Liver (tissue), 8 donors: ENCODE measurements at regions not wholly inside any gene's neighbourhood (a gene's known extent, or its start where the extent isn't known, plus 50 kb on each side); places are given as distances from the start of the nearest gene placed in this dataset.

Source experiments
- DNase-seq: peaks from one replicate; pipeline ENCODE4 v3.0.0-alpha.2; 2017; ENCODE audit warnings: low spot score
- H3K27ac ChIP-seq, 2 donors: one replicate each; pipeline ENCODE4 v1.7.0; 2013; ENCODE audit warnings: inconsistent platforms in 2 of 2, low read length in 2 of 2, control low read depth in 1 of 2, low read depth in 1 of 2, mild to moderate bottlenecking in 1 of 2
- H3K27me3 ChIP-seq, 4 donors: one replicate each; pipeline versions ENCODE4 v1.6.1 to v1.7.0; 2013; ENCODE audit warnings: low read length in 3 of 4, inconsistent platforms in 1 of 4, mild to moderate bottlenecking in 1 of 4, moderate library complexity in 1 of 4; ENCODE audit not compliant: control insufficient read depth in 4 of 4, insufficient read depth in 4 of 4
- H3K36me3 ChIP-seq, 4 donors: one replicate each; pipeline versions ENCODE4 v1.6.1 to v1.7.0; 2013; ENCODE audit warnings: low read length in 3 of 4, mild to moderate bottlenecking in 3 of 4, low read depth in 1 of 4, moderate library complexity in 1 of 4; ENCODE audit not compliant: control insufficient read depth in 4 of 4, insufficient read depth in 3 of 4
- H3K4me1 ChIP-seq, 4 donors: one replicate each; pipeline versions ENCODE4 v1.6.1 to v1.7.0; 2013; ENCODE audit warnings: low read length in 3 of 4, mild to moderate bottlenecking in 3 of 4, moderate library complexity in 1 of 4; ENCODE audit not compliant: control insufficient read depth in 4 of 4, insufficient read depth in 4 of 4
- H3K4me3 ChIP-seq, 3 donors: one replicate each; pipeline versions ENCODE4 v1.6.1 to v1.7.0; 2013; ENCODE audit warnings: low read length in 3 of 3, control low read depth in 1 of 3, low read depth in 1 of 3, mild to moderate bottlenecking in 1 of 3
- H3K9ac ChIP-seq, 2 donors: one replicate each; pipeline ENCODE4 v1.7.0; 2013; ENCODE audit warnings: low read length in 2 of 2, mild to moderate bottlenecking in 2 of 2, moderate library complexity in 2 of 2, control low read depth in 1 of 2, low read depth in 1 of 2
- H3K9me3 ChIP-seq, 4 donors: one replicate each; pipeline versions ENCODE4 v1.6.1 to v1.7.0; 2013; ENCODE audit warnings: low read length in 3 of 4; ENCODE audit not compliant: control insufficient read depth in 4 of 4
- CTCF ChIP-seq: fragments of 150-350 bp; IDR thresholded peaks from 2 replicates; pipeline ENCODE4 v1.5.1; 2017; ENCODE audit warnings: improper control_type of control experiment, low read depth, low read length; ENCODE audit not compliant: missing input control
- EGR1 ChIP-seq, 2 donors: IDR thresholded peaks; 2 replicates each; pipeline ENCODE4 v1.6.1; 2016 to 2018; ENCODE audit warnings: antibody characterized with exemption in 2 of 2, low read depth in 2 of 2
- FOXA1 ChIP-seq: IDR thresholded peaks from 2 replicates; pipeline ENCODE4 v1.6.1; 2016; ENCODE audit warnings: antibody characterized with exemption
- FOXA2 ChIP-seq: IDR thresholded peaks from 2 replicates; pipeline ENCODE4 v1.6.1; 2016; ENCODE audit warnings: antibody characterized with exemption
- GABPA ChIP-seq, 2 donors: IDR thresholded peaks in 1 of 2; conservative IDR thresholded peaks in 1 of 2; 2 replicates each; pipeline ENCODE4 v1.6.1; 2016; ENCODE audit warnings: antibody characterized with exemption in 2 of 2, mild to moderate bottlenecking in 1 of 2, moderate library complexity in 1 of 2
- HNF4A ChIP-seq, 2 donors: conservative IDR thresholded peaks; 2 replicates each; pipeline ENCODE4 v1.6.1; 2016; ENCODE audit warnings: antibody characterized with exemption in 2 of 2, mild to moderate bottlenecking in 2 of 2
- HNF4G ChIP-seq: IDR thresholded peaks from 2 replicates; pipeline ENCODE4 v1.6.1; 2016; ENCODE audit warnings: antibody characterized with exemption
- JUND ChIP-seq, 2 donors: IDR thresholded peaks; 2 replicates each; pipeline ENCODE4 v1.6.1; 2016; ENCODE audit warnings: antibody characterized with exemption in 2 of 2
- NR2F2 ChIP-seq: IDR thresholded peaks from 2 replicates; pipeline ENCODE4 v1.6.1; 2016; ENCODE audit warnings: antibody characterized with exemption
- RAD21 ChIP-seq, 2 donors: IDR thresholded peaks; 2 replicates each; pipeline ENCODE4 v1.6.1; 2016; ENCODE audit warnings: antibody characterized with exemption in 2 of 2, mild to moderate bottlenecking in 2 of 2
- REST ChIP-seq: IDR thresholded peaks from 2 replicates; pipeline ENCODE4 v1.6.1; 2016; ENCODE audit warnings: antibody characterized with exemption, mild to moderate bottlenecking
- RXRA ChIP-seq, 2 donors: IDR thresholded peaks; 2 replicates each; pipeline ENCODE4 v1.6.1; 2017 to 2018; ENCODE audit warnings: antibody characterized with exemption in 2 of 2, mild to moderate bottlenecking in 1 of 2
- SP1 ChIP-seq: IDR thresholded peaks from 2 replicates; pipeline ENCODE4 v1.6.1; 2018; ENCODE audit warnings: antibody characterized with exemption, mild to moderate bottlenecking
- TAF1 ChIP-seq: conservative IDR thresholded peaks from 2 replicates; pipeline ENCODE4 v1.6.1; 2016; ENCODE audit warnings: antibody characterized with exemption, mild to moderate bottlenecking
- YY1 ChIP-seq: IDR thresholded peaks from 2 replicates; pipeline ENCODE4 v1.6.1; 2016; ENCODE audit warnings: antibody characterized with exemption, mild to moderate bottlenecking
- WGBS: extraction: QIAGEN DNeasy Blood & Tissue Kit; methylation state at CpG from one replicate; pipeline ENCODE4 v1.1.7; 2013; 5-methylcytosine and 5-hydroxymethylcytosine counted together
- TF ChIP-seq, protein P1 (sequence below): IDR thresholded peaks from 2 replicates; pipeline ENCODE4 v1.6.1; 2016; ENCODE audit warnings: antibody characterized with exemption
- TF ChIP-seq, protein P2 (sequence below): IDR thresholded peaks from 2 replicates; pipeline ENCODE4 v1.6.1; 2016; ENCODE audit warnings: antibody characterized with exemption
- TF ChIP-seq, protein P3 (sequence below): IDR thresholded peaks from 2 replicates; pipeline ENCODE4 v1.6.1; 2016; ENCODE audit warnings: antibody characterized with exemption
- donor health status: healthy.
- donor health status: healthy.
- donor health status: healthy.
- donor health status: healthy.
- donor health status: healthy.

GRCh38 chr16:17607609-17608008 lies 136.8 kb upstream of the XYLT1 start:
- Histone ChIP-seq H3K27ac (no peak overlapping the region), H3K9ac (no peak overlapping the region), H3K9me3 (no peaks in the 10 kb centered on the region), H3K27me3 (peaks cover 0 to 5% (median 2%) of the 10 kb centered on the region in 4 donors), H3K36me3 (no peaks in the 10 kb centered on the region), H3K4me1 (no peaks in the 10 kb centered on the region), H3K4me3 (no peak overlapping the region)
- TF ChIP-seq FOXA1: no peak
- no peak for TF ChIP-seq CTCF
- no peak for TF ChIP-seq RAD21 (IDR thresholded peaks at IDR 0.05)
- no peak for TF ChIP-seq GABPA (IDR thresholded peaks at IDR 0.05 in 1 of 2, conservative IDR thresholded peaks at IDR 0.05 in 1 of 2)
- no peak for TF ChIP-seq SP1
- TF ChIP-seq TAF1: no peak
- 57% methylated on average over 6 of the region's 6 CpGs for WGBS
- DNase-seq: no peak

GRCh38 chr16:17607075-17607509 lies 136.3 kb upstream of the XYLT1 start:
- Histone ChIP-seq H3K4me1 (no peaks in the 10 kb centered on the region), H3K27me3 (peaks cover 0 to 5% (median 2%) of the 10 kb centered on the region in 4 donors), H3K9ac (no peak overlapping the region), H3K27ac (no peak overlapping the region), H3K9me3 (no peaks in the 10 kb centered on the region), H3K36me3 (no peaks in the 10 kb centered on the region), H3K4me3 (no peak overlapping the region)
- TF ChIP-seq HNF4G (no peak), HNF4A (conservative IDR thresholded peaks at IDR 0.05) (no peak), FOXA2 (no peak), EGR1 (IDR thresholded peaks at IDR 0.05; ENCODE audit: low read depth in 2 of 2) (no peak), JUND (IDR thresholded peaks at IDR 0.05) (no peak), FOXA1 (no peak), CTCF (no peak), REST (no peak), GABPA (IDR thresholded peaks at IDR 0.05 in 1 of 2, conservative IDR thresholded peaks at IDR 0.05 in 1 of 2) (no peak), RAD21 (IDR thresholded peaks at IDR 0.05) (no peak), SP1 (no peak), TAF1 (no peak), NR2F2 (no peak), RXRA (IDR thresholded peaks at IDR 0.05) (no peak), YY1 (no peak)
- TF ChIP-seq, protein P1, sequence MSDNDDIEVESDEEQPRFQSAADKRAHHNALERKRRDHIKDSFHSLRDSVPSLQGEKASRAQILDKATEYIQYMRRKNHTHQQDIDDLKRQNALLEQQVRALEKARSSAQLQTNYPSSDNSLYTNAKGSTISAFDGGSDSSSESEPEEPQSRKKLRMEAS: no peak
- TF ChIP-seq, protein P2, sequence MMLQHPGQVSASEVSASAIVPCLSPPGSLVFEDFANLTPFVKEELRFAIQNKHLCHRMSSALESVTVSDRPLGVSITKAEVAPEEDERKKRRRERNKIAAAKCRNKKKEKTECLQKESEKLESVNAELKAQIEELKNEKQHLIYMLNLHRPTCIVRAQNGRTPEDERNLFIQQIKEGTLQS: no peak
- TF ChIP-seq, protein P3, sequence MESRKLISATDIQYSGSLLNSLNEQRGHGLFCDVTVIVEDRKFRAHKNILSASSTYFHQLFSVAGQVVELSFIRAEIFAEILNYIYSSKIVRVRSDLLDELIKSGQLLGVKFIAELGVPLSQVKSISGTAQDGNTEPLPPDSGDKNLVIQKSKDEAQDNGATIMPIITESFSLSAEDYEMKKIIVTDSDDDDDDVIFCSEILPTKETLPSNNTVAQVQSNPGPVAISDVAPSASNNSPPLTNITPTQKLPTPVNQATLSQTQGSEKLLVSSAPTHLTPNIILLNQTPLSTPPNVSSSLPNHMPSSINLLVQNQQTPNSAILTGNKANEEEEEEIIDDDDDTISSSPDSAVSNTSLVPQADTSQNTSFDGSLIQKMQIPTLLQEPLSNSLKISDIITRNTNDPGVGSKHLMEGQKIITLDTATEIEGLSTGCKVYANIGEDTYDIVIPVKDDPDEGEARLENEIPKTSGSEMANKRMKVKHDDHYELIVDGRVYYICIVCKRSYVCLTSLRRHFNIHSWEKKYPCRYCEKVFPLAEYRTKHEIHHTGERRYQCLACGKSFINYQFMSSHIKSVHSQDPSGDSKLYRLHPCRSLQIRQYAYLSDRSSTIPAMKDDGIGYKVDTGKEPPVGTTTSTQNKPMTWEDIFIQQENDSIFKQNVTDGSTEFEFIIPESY: no peak
- no peak for DNase-seq
- WGBS: 33% methylated on average over 4 of the region's 4 CpGs
